ENCODE measurements at regions not wholly inside any gene's neighbourhood (a gene's known extent, or its start where the extent isn't known, plus 50 kb on each side); places are given as distances from the start of the nearest gene placed in this dataset.

DNA sequence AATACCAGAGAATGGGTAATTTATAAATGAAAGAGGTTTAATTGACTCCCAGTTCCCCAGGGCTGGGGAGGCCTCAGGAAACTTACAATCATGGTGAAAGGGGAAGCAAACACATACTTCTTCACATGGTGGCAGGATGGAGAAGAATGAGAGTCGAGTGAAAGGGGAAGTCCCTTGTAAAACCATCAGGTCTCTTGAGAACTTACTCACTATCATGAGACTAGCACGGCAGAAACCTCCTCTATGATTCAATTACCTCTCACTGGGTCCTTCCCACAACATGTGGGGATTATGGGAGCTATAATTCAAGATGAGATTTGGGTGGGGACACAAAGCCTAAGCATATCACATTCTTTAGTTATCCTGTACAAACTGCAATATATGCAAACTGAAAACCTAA is 609.4 kb downstream of the MTRR start:
- ATAC-seq = no peak
- Mint-ChIP-seq H3K4me3 (no peak overlapping the region), H3K9me3 (peaks cover 38% of the 10 kb centered on the region), H3K4me1 (peaks cover 21% of the 10 kb centered on the region), H3K36me3 (peaks cover 11% of the 10 kb centered on the region), H3K27ac (no peak overlapping the region), H3K27me3 (ENCODE audit: low read depth) (no peaks in the 10 kb centered on the region; the same call in 1 of the 2 replicates)
- ChIA-PET CTCF (no interaction called here), POLR2A (no interaction called here)
- DNase-seq (ENCODE audit: low spot score) = no peak
- TF ChIP-seq CREM (CRISPR knock-in tag; IDR thresholded peaks at IDR 0.05) (no peak), ETV6 (CRISPR knock-in tag; IDR thresholded peaks at IDR 0.05) (no peak)

DNA sequence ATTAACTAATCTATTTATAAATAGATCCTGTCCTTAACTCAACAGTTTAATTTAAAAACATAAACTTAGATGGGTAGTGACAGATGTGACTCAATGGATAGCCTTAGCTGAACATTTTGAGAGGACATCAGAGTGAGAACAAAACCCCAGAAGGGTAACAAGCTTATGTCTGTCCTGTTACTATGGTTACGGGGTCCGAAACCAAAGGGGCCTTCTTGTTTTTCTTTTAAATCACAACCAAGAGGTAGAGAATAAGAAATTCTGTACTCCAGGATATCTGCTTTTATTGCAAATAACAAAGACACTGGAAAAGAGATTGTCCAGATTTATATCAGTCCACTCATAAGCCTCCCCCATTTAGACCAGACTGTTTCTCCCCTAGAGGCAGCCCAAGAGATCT is 612.1 kb downstream of the MTRR start:
- DNase-seq (ENCODE audit: low spot score) (no peak), ATAC-seq (no peak)
- Mint-ChIP-seq H3K36me3 (peaks cover 11% of the 10 kb centered on the region), H3K4me3 (no peak overlapping the region), H3K27me3 (ENCODE audit: low read depth) (no peaks in the 10 kb centered on the region), H3K9me3 (peaks cover 53% of the 10 kb centered on the region), H3K4me1 (no peaks in the 10 kb centered on the region), H3K27ac (no peak overlapping the region)
- ChIA-PET POLR2A (no interaction called here), CTCF (no interaction called here)
- TF ChIP-seq, protein P1, sequence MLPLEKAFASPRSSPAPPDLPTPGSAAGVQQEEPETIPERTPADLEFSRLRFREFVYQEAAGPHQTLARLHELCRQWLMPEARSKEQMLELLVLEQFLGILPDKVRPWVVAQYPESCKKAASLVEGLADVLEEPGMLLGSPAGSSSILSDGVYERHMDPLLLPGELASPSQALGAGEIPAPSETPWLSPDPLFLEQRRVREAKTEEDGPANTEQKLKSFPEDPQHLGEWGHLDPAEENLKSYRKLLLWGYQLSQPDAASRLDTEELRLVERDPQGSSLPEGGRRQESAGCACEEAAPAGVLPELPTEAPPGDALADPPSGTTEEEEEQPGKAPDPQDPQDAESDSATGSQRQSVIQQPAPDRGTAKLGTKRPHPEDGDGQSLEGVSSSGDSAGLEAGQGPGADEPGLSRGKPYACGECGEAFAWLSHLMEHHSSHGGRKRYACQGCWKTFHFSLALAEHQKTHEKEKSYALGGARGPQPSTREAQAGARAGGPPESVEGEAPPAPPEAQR (CRISPR knock-in tag; IDR thresholded peaks at IDR 0.05) = no peak
- no peak for TF ChIP-seq ZNF138 (CRISPR knock-in tag; conservative IDR thresholded peaks at IDR 0.05)
- no peak for TF ChIP-seq JAZF1 (CRISPR knock-in tag; IDR thresholded peaks at IDR 0.05)
- no peak for TF ChIP-seq FOXJ3 (CRISPR knock-in tag; IDR thresholded peaks at IDR 0.05; ENCODE audit: borderline replicate concordance)
- TF ChIP-seq, protein P2, sequence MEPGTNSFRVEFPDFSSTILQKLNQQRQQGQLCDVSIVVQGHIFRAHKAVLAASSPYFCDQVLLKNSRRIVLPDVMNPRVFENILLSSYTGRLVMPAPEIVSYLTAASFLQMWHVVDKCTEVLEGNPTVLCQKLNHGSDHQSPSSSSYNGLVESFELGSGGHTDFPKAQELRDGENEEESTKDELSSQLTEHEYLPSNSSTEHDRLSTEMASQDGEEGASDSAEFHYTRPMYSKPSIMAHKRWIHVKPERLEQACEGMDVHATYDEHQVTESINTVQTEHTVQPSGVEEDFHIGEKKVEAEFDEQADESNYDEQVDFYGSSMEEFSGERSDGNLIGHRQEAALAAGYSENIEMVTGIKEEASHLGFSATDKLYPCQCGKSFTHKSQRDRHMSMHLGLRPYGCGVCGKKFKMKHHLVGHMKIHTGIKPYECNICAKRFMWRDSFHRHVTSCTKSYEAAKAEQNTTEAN (CRISPR knock-in tag; IDR thresholded peaks at IDR 0.05) = no peak
- no peak for TF ChIP-seq SMAD4 (CRISPR knock-in tag; IDR thresholded peaks at IDR 0.05)
- TF ChIP-seq, protein P3, sequence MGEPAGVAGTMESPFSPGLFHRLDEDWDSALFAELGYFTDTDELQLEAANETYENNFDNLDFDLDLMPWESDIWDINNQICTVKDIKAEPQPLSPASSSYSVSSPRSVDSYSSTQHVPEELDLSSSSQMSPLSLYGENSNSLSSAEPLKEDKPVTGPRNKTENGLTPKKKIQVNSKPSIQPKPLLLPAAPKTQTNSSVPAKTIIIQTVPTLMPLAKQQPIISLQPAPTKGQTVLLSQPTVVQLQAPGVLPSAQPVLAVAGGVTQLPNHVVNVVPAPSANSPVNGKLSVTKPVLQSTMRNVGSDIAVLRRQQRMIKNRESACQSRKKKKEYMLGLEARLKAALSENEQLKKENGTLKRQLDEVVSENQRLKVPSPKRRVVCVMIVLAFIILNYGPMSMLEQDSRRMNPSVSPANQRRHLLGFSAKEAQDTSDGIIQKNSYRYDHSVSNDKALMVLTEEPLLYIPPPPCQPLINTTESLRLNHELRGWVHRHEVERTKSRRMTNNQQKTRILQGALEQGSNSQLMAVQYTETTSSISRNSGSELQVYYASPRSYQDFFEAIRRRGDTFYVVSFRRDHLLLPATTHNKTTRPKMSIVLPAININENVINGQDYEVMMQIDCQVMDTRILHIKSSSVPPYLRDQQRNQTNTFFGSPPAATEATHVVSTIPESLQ (CRISPR knock-in tag; IDR thresholded peaks at IDR 0.05) = no peak
- TF ChIP-seq ZNF423 (CRISPR knock-in tag; IDR thresholded peaks at IDR 0.05) = no peak
- TF ChIP-seq, protein P4, sequence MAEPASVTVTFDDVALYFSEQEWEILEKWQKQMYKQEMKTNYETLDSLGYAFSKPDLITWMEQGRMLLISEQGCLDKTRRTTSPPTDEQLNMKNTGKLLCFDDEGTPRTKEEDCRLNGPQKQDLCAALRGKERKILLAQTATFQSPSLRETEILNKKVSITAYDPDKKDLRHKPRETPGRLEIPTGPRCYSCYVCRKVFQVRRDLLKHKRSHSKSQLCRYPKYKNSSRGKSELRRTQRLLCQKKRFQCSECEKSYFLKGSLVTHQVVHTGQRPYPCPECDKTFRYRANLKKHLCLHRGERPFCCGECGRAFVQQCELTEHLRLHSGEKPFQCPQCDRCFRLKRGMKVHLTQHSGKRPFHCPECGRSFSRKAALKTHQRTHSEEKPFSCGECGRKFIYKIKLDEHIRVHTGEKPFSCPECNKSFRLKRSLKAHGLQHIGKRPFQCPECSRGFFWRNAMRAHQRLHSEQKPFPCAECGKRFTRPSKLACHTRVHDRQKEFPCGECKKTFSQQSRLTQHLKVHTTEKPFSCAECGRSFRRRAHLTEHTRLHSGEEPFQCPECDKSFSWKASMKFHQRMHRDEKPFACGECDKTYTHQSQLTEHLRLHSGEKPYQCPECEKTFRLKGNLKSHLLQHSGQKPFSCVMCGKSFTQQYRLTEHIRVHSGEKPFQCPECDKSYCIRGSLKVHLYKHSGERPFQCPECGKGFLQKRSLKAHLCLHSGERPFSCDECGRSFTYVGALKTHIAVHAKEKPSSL (CRISPR knock-in tag; conservative IDR thresholded peaks at IDR 0.05) = no peak
- no peak for TF ChIP-seq KAT7 (CRISPR knock-in tag; IDR thresholded peaks at IDR 0.05; ENCODE audit: borderline replicate concordance)
- no peak for TF ChIP-seq TEAD4 (CRISPR knock-in tag; IDR thresholded peaks at IDR 0.05)
- TF ChIP-seq, protein P5, sequence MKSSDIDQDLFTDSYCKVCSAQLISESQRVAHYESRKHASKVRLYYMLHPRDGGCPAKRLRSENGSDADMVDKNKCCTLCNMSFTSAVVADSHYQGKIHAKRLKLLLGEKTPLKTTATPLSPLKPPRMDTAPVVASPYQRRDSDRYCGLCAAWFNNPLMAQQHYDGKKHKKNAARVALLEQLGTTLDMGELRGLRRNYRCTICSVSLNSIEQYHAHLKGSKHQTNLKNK (CRISPR knock-in tag; IDR thresholded peaks at IDR 0.05) = no peak
- TF ChIP-seq SOX15 (CRISPR knock-in tag; IDR thresholded peaks at IDR 0.05) = no peak
- TF ChIP-seq NR1H2 (CRISPR knock-in tag; IDR thresholded peaks at IDR 0.05) = no peak
- TF ChIP-seq MYBL2 (CRISPR knock-in tag; IDR thresholded peaks at IDR 0.05) = no peak
- no peak for TF ChIP-seq ETV6 (CRISPR knock-in tag; IDR thresholded peaks at IDR 0.05)
- no peak for TF ChIP-seq NR3C1 (CRISPR knock-in tag; conservative IDR thresholded peaks at IDR 0.05; ENCODE audit: low read depth)
- TF ChIP-seq, protein P6, sequence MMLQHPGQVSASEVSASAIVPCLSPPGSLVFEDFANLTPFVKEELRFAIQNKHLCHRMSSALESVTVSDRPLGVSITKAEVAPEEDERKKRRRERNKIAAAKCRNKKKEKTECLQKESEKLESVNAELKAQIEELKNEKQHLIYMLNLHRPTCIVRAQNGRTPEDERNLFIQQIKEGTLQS (CRISPR knock-in tag; conservative IDR thresholded peaks at IDR 0.05) = no peak
- TF ChIP-seq, protein P7, sequence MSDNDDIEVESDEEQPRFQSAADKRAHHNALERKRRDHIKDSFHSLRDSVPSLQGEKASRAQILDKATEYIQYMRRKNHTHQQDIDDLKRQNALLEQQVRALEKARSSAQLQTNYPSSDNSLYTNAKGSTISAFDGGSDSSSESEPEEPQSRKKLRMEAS (CRISPR knock-in tag; IDR thresholded peaks at IDR 0.05) = no peak
